C4-2B (cell line): ENCODE measurements at regions not wholly inside any gene's neighbourhood (a gene's known extent, or its start where the extent isn't known, plus 50 kb on each side); places are given as distances from the start of the nearest gene placed in this dataset.

Experiments used
- ZFX ChIP-seq: fragments of 450-650 bp; IDR thresholded peaks from 2 replicates; pipeline ENCODE4 v1.6.1; 2017
- TF ChIP-seq, protein P1 (sequence below): fragments of 450-650 bp; conservative IDR thresholded peaks from 2 replicates; pipeline ENCODE4 v1.5.1; 2017; ENCODE audit warnings: mild to moderate bottlenecking

DNA sequence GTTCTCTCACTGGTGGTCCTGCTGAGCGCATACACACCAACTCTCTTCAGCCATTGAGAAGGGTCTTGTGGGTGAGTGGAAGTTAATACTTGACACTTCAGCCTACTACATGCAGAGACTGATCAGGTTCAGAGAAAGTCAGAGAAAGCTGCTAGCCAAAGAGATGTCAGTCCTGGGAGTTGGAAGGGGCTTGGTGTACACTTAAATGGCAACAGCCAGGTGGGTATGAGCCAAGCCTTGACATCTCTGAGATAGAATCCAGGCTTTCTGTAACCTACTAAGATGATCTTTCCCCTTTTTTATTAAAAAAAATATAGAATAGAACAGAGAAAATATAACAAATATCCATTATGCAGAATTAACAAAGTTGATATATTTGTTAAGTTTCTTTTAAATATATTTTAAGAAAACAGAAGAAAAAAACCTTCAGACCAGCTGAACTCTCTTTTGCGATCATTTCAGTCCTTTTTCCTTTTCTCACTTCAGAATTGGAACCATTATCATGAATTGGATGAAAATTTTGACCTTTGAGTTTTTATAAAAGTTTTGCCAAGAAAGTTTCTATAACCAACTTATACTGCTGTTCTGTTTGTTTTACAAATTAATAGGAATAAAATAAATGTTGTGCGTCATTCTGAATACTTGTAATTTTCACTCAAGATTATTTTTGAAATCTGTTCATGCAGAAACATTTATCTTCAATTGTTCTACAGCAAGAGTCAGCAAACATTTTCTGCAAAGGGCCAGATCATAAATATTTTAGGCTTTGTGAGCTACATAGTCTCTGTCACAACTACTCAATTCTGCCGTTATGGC is 153.0 kb downstream of the RFC3 start:
- TF ChIP-seq, protein P1, sequence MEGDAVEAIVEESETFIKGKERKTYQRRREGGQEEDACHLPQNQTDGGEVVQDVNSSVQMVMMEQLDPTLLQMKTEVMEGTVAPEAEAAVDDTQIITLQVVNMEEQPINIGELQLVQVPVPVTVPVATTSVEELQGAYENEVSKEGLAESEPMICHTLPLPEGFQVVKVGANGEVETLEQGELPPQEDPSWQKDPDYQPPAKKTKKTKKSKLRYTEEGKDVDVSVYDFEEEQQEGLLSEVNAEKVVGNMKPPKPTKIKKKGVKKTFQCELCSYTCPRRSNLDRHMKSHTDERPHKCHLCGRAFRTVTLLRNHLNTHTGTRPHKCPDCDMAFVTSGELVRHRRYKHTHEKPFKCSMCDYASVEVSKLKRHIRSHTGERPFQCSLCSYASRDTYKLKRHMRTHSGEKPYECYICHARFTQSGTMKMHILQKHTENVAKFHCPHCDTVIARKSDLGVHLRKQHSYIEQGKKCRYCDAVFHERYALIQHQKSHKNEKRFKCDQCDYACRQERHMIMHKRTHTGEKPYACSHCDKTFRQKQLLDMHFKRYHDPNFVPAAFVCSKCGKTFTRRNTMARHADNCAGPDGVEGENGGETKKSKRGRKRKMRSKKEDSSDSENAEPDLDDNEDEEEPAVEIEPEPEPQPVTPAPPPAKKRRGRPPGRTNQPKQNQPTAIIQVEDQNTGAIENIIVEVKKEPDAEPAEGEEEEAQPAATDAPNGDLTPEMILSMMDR = no peak; the same call in 1 of the 2 replicates
- no peak for TF ChIP-seq ZFX
